ENCODE measurements at regions not wholly inside any gene's neighbourhood (a gene's known extent, or its start where the extent isn't known, plus 50 kb on each side); places are given as distances from the start of the nearest gene placed in this dataset.

GRCh38 chr1:75083223-75083622 lies 51.0 kb upstream of the LHX8 start (continued):
- no peak for TF ChIP-seq FOXP4 (CRISPR knock-in tag; IDR thresholded peaks at IDR 0.05; ENCODE audit: borderline replicate concordance)

- ChIA-PET CTCF (ENCODE audit: low intra/inter-chr PET ratio) (no interaction called here), POLR2A (no interaction called here)
- H3K4me2 ChIP-seq (ENCODE audit: insufficient read depth, low read length): no peak overlapping the region
- H3K4me3 ChIP-seq: no peak overlapping the region
- in situ Hi-C loops (cut with MboI) (no loop called here), intact Hi-C loops (cut with micrococcal nuclease) (no loop called here)
- FAIRE-seq: no peak
- DNase-seq (ENCODE audit: extremely low read depth in 1 of 4, low spot score in 3 of 4): no peak
- H3K27ac ChIP-seq (ENCODE audit: extremely low read depth, low read depth, low read length): no peak overlapping the region
- H2AFZ ChIP-seq (ENCODE audit: low read depth, low read length): no peak overlapping the region
- no peaks in the 10 kb centered on the region; the same call in none of the 2 replicates for H3K9me3 ChIP-seq (replicated peaks; ENCODE audit: control insufficient read depth, insufficient read depth, low read depth, low read length)
- 0% methylated on average over 4 of the region's 4 CpGs for WGBS (ENCODE audit: insufficient coverage, low coverage, missing lambda C conversion rate)
- no TSS peak for BruUV-seq (replicated peaks)
- H3K9ac ChIP-seq (ENCODE audit: insufficient read depth in 1 of 2, low read depth in 2 of 2, low read length in 2 of 2): no peak overlapping the region
- no peaks in the 10 kb centered on the region for H3K79me2 ChIP-seq (ENCODE audit: control insufficient read depth, insufficient read depth, low read length)
- no peaks in the 10 kb centered on the region for H3K4me1 ChIP-seq (replicated peaks in 1 of 2; ENCODE audit: control insufficient read depth in 2 of 2, insufficient read depth in 2 of 2, low read length in 2 of 2)
- H3K36me3 ChIP-seq (ENCODE audit: control insufficient read depth, insufficient read depth, low read length): no peaks in the 10 kb centered on the region
- no peaks in the 10 kb centered on the region for H3K9me1 ChIP-seq (ENCODE audit: control insufficient read depth, insufficient read depth, low read length)
- no peaks in the 10 kb centered on the region for H4K20me1 ChIP-seq (replicated peaks; ENCODE audit: control insufficient read depth, insufficient read depth, low read length)
- H3K27me3 ChIP-seq (ENCODE audit: control insufficient read depth in 2 of 2, insufficient read depth in 2 of 2, low read length in 2 of 2): no peaks in the 10 kb centered on the region
- TF ChIP-seq TARDBP (IDR thresholded peaks at IDR 0.05) (no peak), ADNP (tag; IDR thresholded peaks at IDR 0.05) (no peak), ZNF274 (IDR thresholded peaks at IDR 0.05; ENCODE audit: borderline replicate concordance, low read depth, low read length) (no peak), CTCF (IDR thresholded peaks at IDR 0.05 in 2 of 3, conservative IDR thresholded peaks at IDR 0.05 in 1 of 3; ENCODE audit: insufficient read depth in 2 of 3, low read depth in 1 of 3, low read length in 3 of 3) (no peak), NR2C2 (CRISPR knock-in tag; IDR thresholded peaks at IDR 0.05) (no peak), NR2C2 (tag; IDR thresholded peaks at IDR 0.05) (no peak), ZNF316 (IDR thresholded peaks at IDR 0.05) (peak; percentile 53), TCF3 (CRISPR knock-in tag; IDR thresholded peaks at IDR 0.05) (no peak)
- ATAC-seq: no peak
These were observed 50.2 kb upstream of the LHX8 start for GRCh38 chr1:75083848-75084514.

All from K562 (cell line).